ENCODE measurements at regions not wholly inside any gene's neighbourhood (a gene's known extent, or its start where the extent isn't known, plus 50 kb on each side); places are given as distances from the start of the nearest gene placed in this dataset.
"Not testable (repeated sequence)": the region's sequence is repeated elsewhere in the genome, so short reads cannot be mapped to it uniquely, and the experiment has no call there.

GRCh38 chr1:47685763-47686066 lies 247.9 kb downstream of the FOXD2 start:
- no peaks in the 10 kb centered on the region for H3K36me3 ChIP-seq (ENCODE audit: insufficient read depth, low read length)

GRCh38 chr1:47686731-47687630 lies 249.1 kb downstream of the FOXD2 start:
- no peak overlapping the region for H3K9ac ChIP-seq (ENCODE audit: low read depth, low read length)
- H3K4me1 ChIP-seq (ENCODE audit: control insufficient read depth, insufficient read depth, low read length): no peaks in the 10 kb centered on the region
- no peaks in the 10 kb centered on the region for H3K9me3 ChIP-seq (replicated peaks; ENCODE audit: low read length)
- no peak overlapping the region for H3K4me2 ChIP-seq (ENCODE audit: low read length)
- H3K27me3 ChIP-seq (ENCODE audit: control insufficient read depth, insufficient read depth, low read length): peaks cover 44% of the 10 kb centered on the region
- no peaks in the 10 kb centered on the region for H3K36me3 ChIP-seq (ENCODE audit: insufficient read depth, low read length)
- H3K4me3 ChIP-seq (ENCODE audit: low read length): no peak overlapping the region

More at GRCh38 chr1:47685763-47686066, 247.9 kb downstream of the FOXD2 start:
- H3K9ac ChIP-seq (ENCODE audit: low read depth, low read length): no peak overlapping the region
- no peaks in the 10 kb centered on the region for H3K9me3 ChIP-seq (replicated peaks; ENCODE audit: low read length)
- no peaks in the 10 kb centered on the region for H3K4me1 ChIP-seq (ENCODE audit: control insufficient read depth, insufficient read depth, low read length)
- H3K4me2 ChIP-seq (ENCODE audit: low read length): no peak overlapping the region
- H3K27me3 ChIP-seq (ENCODE audit: control insufficient read depth, insufficient read depth, low read length): peaks cover 43% of the 10 kb centered on the region
- no peak overlapping the region for H3K4me3 ChIP-seq (ENCODE audit: low read length)

- H3K4me2 ChIP-seq (ENCODE audit: low read length): no peak overlapping the region
- no peak overlapping the region for H3K9ac ChIP-seq (ENCODE audit: low read depth, low read length)
- no peaks in the 10 kb centered on the region for H3K4me1 ChIP-seq (ENCODE audit: control insufficient read depth, insufficient read depth, low read length)
- peaks cover 44% of the 10 kb centered on the region for H3K27me3 ChIP-seq (ENCODE audit: control insufficient read depth, insufficient read depth, low read length)
- H3K36me3 ChIP-seq (ENCODE audit: insufficient read depth, low read length): no peaks in the 10 kb centered on the region
- H3K9me3 ChIP-seq (replicated peaks; ENCODE audit: low read length): no peaks in the 10 kb centered on the region
- H3K4me3 ChIP-seq (ENCODE audit: low read length): no peak overlapping the region
Observed at GRCh38 chr1:47687631-47688460, 250.0 kb downstream of the FOXD2 start.

- H3K4me1 ChIP-seq (ENCODE audit: control insufficient read depth, insufficient read depth, low read length): no peaks in the 10 kb centered on the region
- H3K36me3 ChIP-seq (ENCODE audit: insufficient read depth, low read length): no peaks in the 10 kb centered on the region
- no peak overlapping the region for H3K9ac ChIP-seq (ENCODE audit: low read depth, low read length)
- H3K27me3 ChIP-seq (ENCODE audit: control insufficient read depth, insufficient read depth, low read length): peaks cover 44% of the 10 kb centered on the region
- no peak overlapping the region for H3K4me3 ChIP-seq (ENCODE audit: low read length)
- H3K9me3 ChIP-seq (replicated peaks; ENCODE audit: low read length): no peaks in the 10 kb centered on the region
- no peak overlapping the region for H3K4me2 ChIP-seq (ENCODE audit: low read length)
Observed at GRCh38 chr1:47688461-47689296, 250.8 kb downstream of the FOXD2 start.

GRCh38 chr1:47689894-47690293 lies 252.1 kb downstream of the FOXD2 start:
- H3K4me2 ChIP-seq (ENCODE audit: low read length): no peak overlapping the region
- no peak overlapping the region for H3K4me3 ChIP-seq (ENCODE audit: low read length)
- H3K9me3 ChIP-seq (replicated peaks; ENCODE audit: low read length): no peaks in the 10 kb centered on the region
- no peaks in the 10 kb centered on the region for H3K36me3 ChIP-seq (ENCODE audit: insufficient read depth, low read length)
- H3K4me1 ChIP-seq (ENCODE audit: control insufficient read depth, insufficient read depth, low read length): no peaks in the 10 kb centered on the region
- H3K9ac ChIP-seq (ENCODE audit: low read depth, low read length): no peak overlapping the region
- H3K27me3 ChIP-seq (ENCODE audit: control insufficient read depth, insufficient read depth, low read length): peaks cover 44% of the 10 kb centered on the region

GRCh38 chr1:47690341-47691250 lies 252.8 kb downstream of the FOXD2 start:
- peaks cover 43% of the 10 kb centered on the region for H3K27me3 ChIP-seq (ENCODE audit: control insufficient read depth, insufficient read depth, low read length)
- no peak overlapping the region for H3K9ac ChIP-seq (ENCODE audit: low read depth, low read length)
- H3K4me3 ChIP-seq (ENCODE audit: low read length): no peak overlapping the region
- no peaks in the 10 kb centered on the region for H3K9me3 ChIP-seq (replicated peaks; ENCODE audit: low read length)
- no peak overlapping the region for H3K4me2 ChIP-seq (ENCODE audit: low read length)
- H3K4me1 ChIP-seq (ENCODE audit: control insufficient read depth, insufficient read depth, low read length): no peaks in the 10 kb centered on the region
- no peaks in the 10 kb centered on the region for H3K36me3 ChIP-seq (ENCODE audit: insufficient read depth, low read length)

- not testable (repeated sequence) for H3K9ac ChIP-seq (ENCODE audit: low read depth, low read length); H3K9me3 ChIP-seq (replicated peaks; ENCODE audit: low read length)
Observed at GRCh38 chr1:47691293-47691692, 253.4 kb downstream of the FOXD2 start.

GRCh38 chr1:47692196-47692595 lies 254.4 kb downstream of the FOXD2 start:
- no peaks in the 10 kb centered on the region for H3K36me3 ChIP-seq (ENCODE audit: insufficient read depth, low read length)
- H3K4me1 ChIP-seq (ENCODE audit: control insufficient read depth, insufficient read depth, low read length): no peaks in the 10 kb centered on the region
- H3K27me3 ChIP-seq (ENCODE audit: control insufficient read depth, insufficient read depth, low read length): peaks cover 32% of the 10 kb centered on the region
- H3K4me3 ChIP-seq (ENCODE audit: low read length): no peak overlapping the region
- no peak overlapping the region for H3K4me2 ChIP-seq (ENCODE audit: low read length)
- no peaks in the 10 kb centered on the region for H3K9me3 ChIP-seq (replicated peaks; ENCODE audit: low read length)
- no peak overlapping the region for H3K9ac ChIP-seq (ENCODE audit: low read depth, low read length)

More at GRCh38 chr1:47691293-47691692, 253.4 kb downstream of the FOXD2 start:
- H3K36me3 ChIP-seq (ENCODE audit: insufficient read depth, low read length); H3K4me2 ChIP-seq (ENCODE audit: low read length); H3K4me3 ChIP-seq (ENCODE audit: low read length); H3K4me1 ChIP-seq (ENCODE audit: control insufficient read depth, insufficient read depth, low read length): not testable (repeated sequence)
- peaks cover 40% of the 10 kb centered on the region for H3K27me3 ChIP-seq (ENCODE audit: control insufficient read depth, insufficient read depth, low read length)

GRCh38 chr1:47693115-47693514 lies 255.3 kb downstream of the FOXD2 start:
- Histone ChIP-seq H3K9me3 (replicated peaks; ENCODE audit: low read length) (no peaks in the 10 kb centered on the region), H3K4me1 (ENCODE audit: control insufficient read depth, insufficient read depth, low read length) (no peaks in the 10 kb centered on the region), H3K4me3 (ENCODE audit: low read length) (no peak overlapping the region), H3K36me3 (ENCODE audit: insufficient read depth, low read length) (no peaks in the 10 kb centered on the region), H3K27me3 (ENCODE audit: control insufficient read depth, insufficient read depth, low read length) (peaks cover 23% of the 10 kb centered on the region), H3K4me2 (ENCODE audit: low read length) (no peak overlapping the region), H3K9ac (ENCODE audit: low read depth, low read length) (no peak overlapping the region)

- Histone ChIP-seq H3K4me1 (ENCODE audit: control insufficient read depth, insufficient read depth, low read length) (no peaks in the 10 kb centered on the region), H3K4me2 (ENCODE audit: low read length) (no peak overlapping the region), H3K27me3 (ENCODE audit: control insufficient read depth, insufficient read depth, low read length) (peaks cover 12% of the 10 kb centered on the region), H3K9me3 (replicated peaks; ENCODE audit: low read length) (no peaks in the 10 kb centered on the region), H3K36me3 (ENCODE audit: insufficient read depth, low read length) (no peaks in the 10 kb centered on the region), H3K9ac (ENCODE audit: low read depth, low read length) (no peak overlapping the region), H3K4me3 (ENCODE audit: low read length) (no peak overlapping the region)
Observed at GRCh38 chr1:47694011-47694890, 256.4 kb downstream of the FOXD2 start.

Data from skeletal muscle satellite cell (primary cell).